H1 (cell line): ENCODE measurements at regions not wholly inside any gene's neighbourhood (a gene's known extent, or its start where the extent isn't known, plus 50 kb on each side); places are given as distances from the start of the nearest gene placed in this dataset.

Source experiments
- HDAC6 ChIP-seq: IDR thresholded peaks from one replicate; pipeline ENCODE4 v1.7.1; 2012; ENCODE audit warnings: low read depth, mild to moderate bottlenecking, inconsistent platforms, low read length, moderate library complexity
- RFX5 ChIP-seq: IDR thresholded peaks from 2 replicates; pipeline ENCODE4 v1.6.1; 2011; ENCODE audit warnings: low read depth, low read length, improper control_type of control experiment, borderline replicate concordance
- TAF7 ChIP-seq: optimal IDR thresholded peaks from 2 replicates; pipeline ENCODE3; 2011; ENCODE audit warnings: low read depth, mild to moderate bottlenecking, inconsistent platforms, low read length, moderate library complexity, borderline replicate concordance
- TBP ChIP-seq: IDR thresholded peaks from 2 replicates; pipeline ENCODE4 v1.6.1; 2011; ENCODE audit warnings: low read depth, low read length, improper control_type of control experiment
- USF2 ChIP-seq: IDR thresholded peaks from 2 replicates; pipeline ENCODE4 v1.6.1; 2011; ENCODE audit warnings: low read length, improper control_type of control experiment

- TF ChIP-seq USF2: no peak
- TF ChIP-seq HDAC6: no peak
- TF ChIP-seq TAF7: no peak
- TF ChIP-seq RFX5: no peak
- no peak for TF ChIP-seq TBP
These were observed 182.2 kb upstream of the E2F7 start (continued) for GRCh38 chr12:77247542-77247941.
